ENCODE measurements at regions not wholly inside any gene's neighbourhood (a gene's known extent, or its start where the extent isn't known, plus 50 kb on each side); places are given as distances from the start of the nearest gene placed in this dataset.

DNA sequence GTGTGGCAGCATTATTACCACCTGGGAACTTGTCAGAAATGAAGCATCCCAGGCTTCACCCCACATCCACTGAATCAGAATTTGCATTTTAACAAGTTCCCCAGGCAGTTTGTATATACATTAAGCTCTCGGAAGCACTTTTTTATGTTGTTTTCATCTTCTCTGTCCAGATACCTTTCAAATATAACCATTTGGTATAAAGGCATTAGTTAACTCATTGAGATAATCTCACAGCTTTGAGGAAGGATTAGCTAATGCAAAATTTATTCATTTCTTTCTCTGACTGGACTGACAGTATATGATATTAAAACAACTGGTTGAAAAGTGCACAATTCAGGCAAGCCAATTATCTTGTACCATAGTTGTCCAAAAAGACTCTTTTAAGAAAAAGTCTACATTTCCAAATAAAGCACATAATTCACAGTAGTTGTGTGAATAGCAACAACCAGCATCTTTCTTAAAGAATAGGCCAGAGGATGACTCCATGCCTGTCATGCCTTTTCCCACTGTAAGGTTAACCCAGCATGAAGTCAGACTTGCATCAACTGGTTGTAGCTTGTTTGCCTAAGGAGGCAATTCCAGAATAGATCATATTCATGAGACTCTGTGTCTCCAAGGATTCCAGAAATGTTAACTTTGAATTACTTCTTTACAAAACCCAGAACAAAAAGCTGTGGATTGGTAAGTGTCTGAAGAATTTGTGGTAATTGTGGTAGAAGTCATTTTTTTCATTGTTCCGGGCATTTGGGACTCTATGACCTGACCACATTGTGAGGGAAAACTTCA is 254.3 kb upstream of the SESN3 start:
- TF ChIP-seq POLR2A (IDR thresholded peaks at IDR 0.05; ENCODE audit: low read depth, low read length) (no peak), CHD1 (IDR thresholded peaks at IDR 0.05; ENCODE audit: low read depth, low read length) (no peak), BHLHE40 (IDR thresholded peaks at IDR 0.05; ENCODE audit: low read depth, low read length) (no peak), MXI1 (IDR thresholded peaks at IDR 0.05; ENCODE audit: borderline replicate concordance, low read depth, low read length) (no peak), CEBPB (IDR thresholded peaks at IDR 0.05; ENCODE audit: low read depth, low read length) (no peak), RAD21 (IDR thresholded peaks at IDR 0.05; ENCODE audit: low read length) (no peak), SMC3 (IDR thresholded peaks at IDR 0.05; ENCODE audit: low read depth, low read length) (no peak), NFE2L2 (IDR thresholded peaks at IDR 0.05; ENCODE audit: low read depth, low read length) (no peak)
- TF ChIP-seq, protein P1, sequence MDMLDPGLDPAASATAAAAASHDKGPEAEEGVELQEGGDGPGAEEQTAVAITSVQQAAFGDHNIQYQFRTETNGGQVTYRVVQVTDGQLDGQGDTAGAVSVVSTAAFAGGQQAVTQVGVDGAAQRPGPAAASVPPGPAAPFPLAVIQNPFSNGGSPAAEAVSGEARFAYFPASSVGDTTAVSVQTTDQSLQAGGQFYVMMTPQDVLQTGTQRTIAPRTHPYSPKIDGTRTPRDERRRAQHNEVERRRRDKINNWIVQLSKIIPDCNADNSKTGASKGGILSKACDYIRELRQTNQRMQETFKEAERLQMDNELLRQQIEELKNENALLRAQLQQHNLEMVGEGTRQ (IDR thresholded peaks at IDR 0.05; ENCODE audit: low read depth, low read length) = no peak
- TF ChIP-seq, protein P2, sequence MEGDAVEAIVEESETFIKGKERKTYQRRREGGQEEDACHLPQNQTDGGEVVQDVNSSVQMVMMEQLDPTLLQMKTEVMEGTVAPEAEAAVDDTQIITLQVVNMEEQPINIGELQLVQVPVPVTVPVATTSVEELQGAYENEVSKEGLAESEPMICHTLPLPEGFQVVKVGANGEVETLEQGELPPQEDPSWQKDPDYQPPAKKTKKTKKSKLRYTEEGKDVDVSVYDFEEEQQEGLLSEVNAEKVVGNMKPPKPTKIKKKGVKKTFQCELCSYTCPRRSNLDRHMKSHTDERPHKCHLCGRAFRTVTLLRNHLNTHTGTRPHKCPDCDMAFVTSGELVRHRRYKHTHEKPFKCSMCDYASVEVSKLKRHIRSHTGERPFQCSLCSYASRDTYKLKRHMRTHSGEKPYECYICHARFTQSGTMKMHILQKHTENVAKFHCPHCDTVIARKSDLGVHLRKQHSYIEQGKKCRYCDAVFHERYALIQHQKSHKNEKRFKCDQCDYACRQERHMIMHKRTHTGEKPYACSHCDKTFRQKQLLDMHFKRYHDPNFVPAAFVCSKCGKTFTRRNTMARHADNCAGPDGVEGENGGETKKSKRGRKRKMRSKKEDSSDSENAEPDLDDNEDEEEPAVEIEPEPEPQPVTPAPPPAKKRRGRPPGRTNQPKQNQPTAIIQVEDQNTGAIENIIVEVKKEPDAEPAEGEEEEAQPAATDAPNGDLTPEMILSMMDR (conservative IDR thresholded peaks at IDR 0.05; ENCODE audit: low read depth, low read length) = no peak
- TF ChIP-seq, protein P3, sequence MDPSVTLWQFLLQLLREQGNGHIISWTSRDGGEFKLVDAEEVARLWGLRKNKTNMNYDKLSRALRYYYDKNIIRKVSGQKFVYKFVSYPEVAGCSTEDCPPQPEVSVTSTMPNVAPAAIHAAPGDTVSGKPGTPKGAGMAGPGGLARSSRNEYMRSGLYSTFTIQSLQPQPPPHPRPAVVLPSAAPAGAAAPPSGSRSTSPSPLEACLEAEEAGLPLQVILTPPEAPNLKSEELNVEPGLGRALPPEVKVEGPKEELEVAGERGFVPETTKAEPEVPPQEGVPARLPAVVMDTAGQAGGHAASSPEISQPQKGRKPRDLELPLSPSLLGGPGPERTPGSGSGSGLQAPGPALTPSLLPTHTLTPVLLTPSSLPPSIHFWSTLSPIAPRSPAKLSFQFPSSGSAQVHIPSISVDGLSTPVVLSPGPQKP (IDR thresholded peaks at IDR 0.05; ENCODE audit: borderline replicate concordance, low read depth, low read length) = no peak

Measured in IMR-90 (cell line).